HL-60 (cell line): ENCODE measurements at regions not wholly inside any gene's neighbourhood (a gene's known extent, or its start where the extent isn't known, plus 50 kb on each side); places are given as distances from the start of the nearest gene placed in this dataset.
"Not testable (repeated sequence)": the region's sequence is repeated elsewhere in the genome, so short reads cannot be mapped to it uniquely, and the experiment has no call there.

Source experiments
- DNase-seq, 2 experiments: peaks; one replicate each; pipeline ENCODE4 v3.0.0-alpha.2; 2010 to 2020; ENCODE audit warnings: low read depth in 1 of 2, low spot score in 1 of 2
- H3K27ac ChIP-seq: fragments of 250-450 bp; sonication (Bioruptor Pico); replicated peaks from 2 replicates; pipeline ENCODE4 v1.5.1; 2020; ENCODE audit warnings: mild to moderate bottlenecking, moderate library complexity
- H3K27me3 ChIP-seq: fragments of 250-450 bp; sonication (Bioruptor Pico); 2 replicates; pipeline ENCODE4 v1.5.1; 2021; ENCODE audit warnings: mild to moderate bottlenecking, moderate library complexity; ENCODE audit not compliant: insufficient read depth, poor library complexity, severe bottlenecking
- H3K4me3 ChIP-seq: replicated peaks from 2 replicates; pipeline ENCODE4 v1.5.1; 2011; ENCODE audit warnings: mild to moderate bottlenecking, control low read depth, low read length; ENCODE audit not compliant: insufficient read depth
- GABPA ChIP-seq: IDR thresholded peaks from 2 replicates; pipeline ENCODE4 v1.6.1; 2012; ENCODE audit warnings: low read depth
- POLR2AphosphoS5 ChIP-seq: IDR thresholded peaks from 2 replicates; pipeline ENCODE4 v1.6.1; 2012; ENCODE audit warnings: low read depth
- SPI1 ChIP-seq: IDR thresholded peaks from 2 replicates; pipeline ENCODE4 v1.6.1; 2012; ENCODE audit warnings: low read depth, mild to moderate bottlenecking, borderline replicate concordance
- TF ChIP-seq, protein P1 (sequence below): IDR thresholded peaks from 2 replicates; pipeline ENCODE4 v1.6.1; 2012; ENCODE audit warnings: low read depth; ENCODE audit not compliant: insufficient replicate concordance
- TF ChIP-seq, protein P2 (sequence below): IDR thresholded peaks from one replicate; pipeline ENCODE4 v1.5.1; 2011; ENCODE audit warnings: low read length, control low read depth, inconsistent platforms; ENCODE audit not compliant: insufficient read depth

DNA sequence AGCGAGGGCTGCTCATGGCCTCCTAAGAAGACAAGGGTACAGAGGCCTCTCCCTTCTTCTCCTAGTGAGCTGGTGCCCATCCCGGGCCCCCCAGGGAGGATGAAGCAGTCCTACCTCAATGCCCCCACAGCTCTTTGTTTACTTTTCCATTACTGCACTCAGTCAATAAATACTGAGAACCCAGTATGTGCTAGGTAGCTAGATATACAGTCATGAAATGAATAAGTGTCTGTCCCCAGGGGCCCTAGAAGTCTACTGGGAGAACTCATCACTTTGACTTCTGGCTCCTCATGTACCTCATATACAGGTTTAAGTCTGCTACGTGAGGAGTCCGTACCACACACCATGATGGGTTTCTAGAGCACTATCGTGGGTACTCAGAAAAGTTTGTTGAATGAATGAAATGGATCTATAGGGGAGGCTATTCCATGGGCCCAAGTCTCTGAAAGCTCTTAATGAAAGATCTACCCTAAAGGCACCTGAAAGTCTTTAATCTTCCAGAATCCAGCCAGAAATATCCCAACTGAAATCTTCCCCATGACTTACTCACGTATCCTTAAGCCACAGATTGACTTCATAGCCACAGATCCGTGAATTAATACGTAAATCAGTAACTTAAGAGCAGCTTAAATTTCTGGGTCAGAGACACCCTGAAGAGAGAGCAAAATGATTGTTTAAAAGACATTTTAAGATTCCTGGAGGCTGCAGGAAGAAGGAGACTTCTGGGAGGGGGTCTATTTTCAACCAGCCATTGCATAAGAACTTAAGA, 51.6 kb upstream of the POMP start:
- TF ChIP-seq GABPA = no peak
- TF ChIP-seq, protein P1, sequence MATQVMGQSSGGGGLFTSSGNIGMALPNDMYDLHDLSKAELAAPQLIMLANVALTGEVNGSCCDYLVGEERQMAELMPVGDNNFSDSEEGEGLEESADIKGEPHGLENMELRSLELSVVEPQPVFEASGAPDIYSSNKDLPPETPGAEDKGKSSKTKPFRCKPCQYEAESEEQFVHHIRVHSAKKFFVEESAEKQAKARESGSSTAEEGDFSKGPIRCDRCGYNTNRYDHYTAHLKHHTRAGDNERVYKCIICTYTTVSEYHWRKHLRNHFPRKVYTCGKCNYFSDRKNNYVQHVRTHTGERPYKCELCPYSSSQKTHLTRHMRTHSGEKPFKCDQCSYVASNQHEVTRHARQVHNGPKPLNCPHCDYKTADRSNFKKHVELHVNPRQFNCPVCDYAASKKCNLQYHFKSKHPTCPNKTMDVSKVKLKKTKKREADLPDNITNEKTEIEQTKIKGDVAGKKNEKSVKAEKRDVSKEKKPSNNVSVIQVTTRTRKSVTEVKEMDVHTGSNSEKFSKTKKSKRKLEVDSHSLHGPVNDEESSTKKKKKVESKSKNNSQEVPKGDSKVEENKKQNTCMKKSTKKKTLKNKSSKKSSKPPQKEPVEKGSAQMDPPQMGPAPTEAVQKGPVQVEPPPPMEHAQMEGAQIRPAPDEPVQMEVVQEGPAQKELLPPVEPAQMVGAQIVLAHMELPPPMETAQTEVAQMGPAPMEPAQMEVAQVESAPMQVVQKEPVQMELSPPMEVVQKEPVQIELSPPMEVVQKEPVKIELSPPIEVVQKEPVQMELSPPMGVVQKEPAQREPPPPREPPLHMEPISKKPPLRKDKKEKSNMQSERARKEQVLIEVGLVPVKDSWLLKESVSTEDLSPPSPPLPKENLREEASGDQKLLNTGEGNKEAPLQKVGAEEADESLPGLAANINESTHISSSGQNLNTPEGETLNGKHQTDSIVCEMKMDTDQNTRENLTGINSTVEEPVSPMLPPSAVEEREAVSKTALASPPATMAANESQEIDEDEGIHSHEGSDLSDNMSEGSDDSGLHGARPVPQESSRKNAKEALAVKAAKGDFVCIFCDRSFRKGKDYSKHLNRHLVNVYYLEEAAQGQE = no peak
- no peak for TF ChIP-seq SPI1
- TF ChIP-seq, protein P2, sequence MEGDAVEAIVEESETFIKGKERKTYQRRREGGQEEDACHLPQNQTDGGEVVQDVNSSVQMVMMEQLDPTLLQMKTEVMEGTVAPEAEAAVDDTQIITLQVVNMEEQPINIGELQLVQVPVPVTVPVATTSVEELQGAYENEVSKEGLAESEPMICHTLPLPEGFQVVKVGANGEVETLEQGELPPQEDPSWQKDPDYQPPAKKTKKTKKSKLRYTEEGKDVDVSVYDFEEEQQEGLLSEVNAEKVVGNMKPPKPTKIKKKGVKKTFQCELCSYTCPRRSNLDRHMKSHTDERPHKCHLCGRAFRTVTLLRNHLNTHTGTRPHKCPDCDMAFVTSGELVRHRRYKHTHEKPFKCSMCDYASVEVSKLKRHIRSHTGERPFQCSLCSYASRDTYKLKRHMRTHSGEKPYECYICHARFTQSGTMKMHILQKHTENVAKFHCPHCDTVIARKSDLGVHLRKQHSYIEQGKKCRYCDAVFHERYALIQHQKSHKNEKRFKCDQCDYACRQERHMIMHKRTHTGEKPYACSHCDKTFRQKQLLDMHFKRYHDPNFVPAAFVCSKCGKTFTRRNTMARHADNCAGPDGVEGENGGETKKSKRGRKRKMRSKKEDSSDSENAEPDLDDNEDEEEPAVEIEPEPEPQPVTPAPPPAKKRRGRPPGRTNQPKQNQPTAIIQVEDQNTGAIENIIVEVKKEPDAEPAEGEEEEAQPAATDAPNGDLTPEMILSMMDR = no peak
- no peak for TF ChIP-seq POLR2AphosphoS5
- DNase-seq = no peak
- Histone ChIP-seq H3K27ac (no peak overlapping the region), H3K4me3 (no peak overlapping the region), H3K27me3 (no peaks in the 10 kb centered on the region)

- TF ChIP-seq GABPA (no peak), POLR2AphosphoS5 (no peak), SPI1 (no peak)
- TF ChIP-seq, protein P1 = no peak
- TF ChIP-seq, protein P2 = no peak
- DNase-seq = no peak
- H3K4me3 ChIP-seq = no peak overlapping the region
- H3K27me3 ChIP-seq = no peaks in the 10 kb centered on the region
- H3K27ac ChIP-seq = no peak overlapping the region
Measured at GRCh38 chr13:28606466-28606865, 52.5 kb upstream of the POMP start.

- DNase-seq, H3K4me3 ChIP-seq, H3K27ac ChIP-seq, H3K27me3 ChIP-seq: not testable (repeated sequence)
Measured at GRCh38 chr13:28605147-28605546, 53.8 kb upstream of the POMP start.

GRCh38 chr13:28603043-28603664, 55.8 kb upstream of the POMP start:
- Histone ChIP-seq H3K4me3 (no peak overlapping the region), H3K27me3 (no peaks in the 10 kb centered on the region), H3K27ac (no peak overlapping the region)
- no peak for DNase-seq
- no peak for TF ChIP-seq GABPA
- no peak for TF ChIP-seq POLR2AphosphoS5
- TF ChIP-seq SPI1 = no peak
- TF ChIP-seq, protein P1 = no peak
- TF ChIP-seq, protein P2 = no peak
